ENCODE measurements at regions not wholly inside any gene's neighbourhood (a gene's known extent, or its start where the extent isn't known, plus 50 kb on each side); places are given as distances from the start of the nearest gene placed in this dataset.

DNA sequence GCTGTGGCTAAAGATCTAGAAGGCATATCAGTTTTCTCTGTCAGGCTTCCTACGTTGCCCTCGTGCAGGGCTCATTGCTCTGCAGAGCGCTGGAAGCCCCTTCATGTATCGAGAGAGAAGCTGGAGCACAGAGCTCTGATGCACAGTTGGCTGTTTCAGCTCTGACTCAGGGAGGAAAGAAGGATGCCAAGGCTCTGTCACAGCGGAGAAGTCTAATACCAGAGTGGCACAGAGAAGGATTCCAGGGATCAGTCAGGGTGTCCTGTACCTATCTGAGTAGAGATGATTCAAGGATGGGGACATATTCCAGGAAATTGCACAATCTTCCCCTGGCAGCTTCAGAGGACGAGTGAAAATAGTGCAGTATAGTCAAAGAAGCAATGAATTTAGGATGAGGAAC lies 179.2 kb upstream of the FMN2 start:
- Histone ChIP-seq H4K20me1 (ENCODE audit: insufficient read depth) (no peaks in the 10 kb centered on the region), H3K9me3 (ENCODE audit: low read depth) (no peaks in the 10 kb centered on the region), H3K36me3 (ENCODE audit: low read depth) (no peaks in the 10 kb centered on the region), H3K27ac (no peak overlapping the region), H2AFZ (no peak overlapping the region), H3K4me2 (ENCODE audit: unreplicated experiment) (peak overlapping the region; percentile 46), H3F3A (ENCODE audit: insufficient read depth) (peaks cover 28% of the 10 kb centered on the region), H3K4me3 (0 out of 2 replicates have a peak overlapping the region, but pooled peaks have one; percentile 25), H3K27me3 (replicated peaks; ENCODE audit: insufficient read depth) (peaks cover 19% of the 10 kb centered on the region), H3K79me2 (ENCODE audit: insufficient read depth) (no peaks in the 10 kb centered on the region), H3K4me1 (ENCODE audit: insufficient read depth) (peaks cover 21% of the 10 kb centered on the region), H3K9me2 (ENCODE audit: insufficient read depth) (no peaks in the 10 kb centered on the region), H3K9ac (no peak overlapping the region)
- TF ChIP-seq EZH2 (IDR thresholded peaks at IDR 0.05; ENCODE audit: insufficient read depth, poor library complexity, severe bottlenecking) (no peak), EZH2phosphoT487 (IDR thresholded peaks at IDR 0.05; ENCODE audit: insufficient read depth, low read depth) (no peak)
- 21 to 22% methylated on average over 6 of the region's 6 CpGs for WGBS, 2 experiments (ENCODE audit: low coverage in 1 of 2, low lambda C conversion rate in 2 of 2, missing lambda C conversion rate in 2 of 2)
- in situ Hi-C loops (cut with MboI), result no loop called here
- peak; percentile 79 for DNase-seq

DNA sequence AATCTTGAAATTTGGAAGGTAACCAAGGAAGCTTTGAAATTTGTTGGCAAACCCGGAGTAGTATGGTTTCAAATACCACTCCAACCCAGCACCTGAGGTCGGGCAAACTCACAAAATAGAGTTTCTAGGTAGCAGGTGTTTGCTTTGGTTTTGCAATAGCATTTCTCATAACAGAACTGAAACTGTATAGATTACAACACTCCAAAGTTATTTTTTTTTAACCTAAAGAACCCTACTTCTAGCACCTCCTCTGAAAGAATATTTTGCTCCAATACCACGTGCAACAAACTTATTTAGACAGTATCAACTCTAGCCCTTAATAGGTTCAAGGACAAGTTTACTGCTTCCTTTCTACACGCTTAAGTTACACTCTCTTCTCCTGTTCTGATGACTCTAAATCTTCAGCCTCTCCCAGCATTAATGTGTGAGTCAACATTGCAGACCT lies 178.5 kb upstream of the FMN2 start:
- in situ Hi-C loops (cut with MboI), result no loop called here
- Histone ChIP-seq H2AFZ (no peak overlapping the region), H3K79me2 (ENCODE audit: insufficient read depth) (no peaks in the 10 kb centered on the region), H3F3A (ENCODE audit: insufficient read depth) (peaks cover 28% of the 10 kb centered on the region), H3K27me3 (replicated peaks; ENCODE audit: insufficient read depth) (peaks cover 25% of the 10 kb centered on the region), H3K4me3 (no peak overlapping the region), H3K9me3 (ENCODE audit: low read depth) (no peaks in the 10 kb centered on the region), H3K9me2 (ENCODE audit: insufficient read depth) (no peaks in the 10 kb centered on the region), H3K27ac (no peak overlapping the region), H3K9ac (no peak overlapping the region), H4K20me1 (ENCODE audit: insufficient read depth) (no peaks in the 10 kb centered on the region), H3K4me1 (ENCODE audit: insufficient read depth) (peaks cover 21% of the 10 kb centered on the region), H3K36me3 (ENCODE audit: low read depth) (no peaks in the 10 kb centered on the region), H3K4me2 (ENCODE audit: unreplicated experiment) (no peak overlapping the region)
- TF ChIP-seq EZH2 (IDR thresholded peaks at IDR 0.05; ENCODE audit: insufficient read depth, poor library complexity, severe bottlenecking), result no peak
- no peak for TF ChIP-seq EZH2phosphoT487 (IDR thresholded peaks at IDR 0.05; ENCODE audit: insufficient read depth, low read depth)
- DNase-seq, result no peak
- 81 to 83% methylated on average over 4 of the region's 4 CpGs for WGBS, 2 experiments (ENCODE audit: low coverage in 1 of 2, low lambda C conversion rate in 2 of 2, missing lambda C conversion rate in 2 of 2)

DNA sequence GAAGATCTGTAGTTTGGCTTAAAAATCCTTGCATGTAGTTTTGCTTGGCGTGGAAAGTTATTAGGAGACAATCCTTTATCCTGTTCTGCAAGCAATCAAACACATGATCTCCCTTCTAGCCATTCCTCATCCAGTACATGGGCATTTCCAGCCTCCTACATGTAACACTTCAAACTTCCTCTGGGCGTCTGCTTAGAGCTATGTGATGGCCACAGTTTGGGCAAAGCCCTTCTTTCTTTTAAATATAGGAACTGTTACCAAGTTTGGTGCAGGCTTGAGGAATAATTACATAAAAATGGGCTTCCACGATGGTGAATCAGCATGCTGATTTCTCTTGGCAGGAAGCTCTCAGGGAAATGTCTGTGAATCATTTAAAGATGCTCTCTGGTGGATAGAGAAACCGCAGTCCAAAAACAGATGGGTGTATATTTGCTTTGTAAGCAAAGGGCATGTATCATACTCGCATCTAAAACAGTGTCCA lies 176.9 kb upstream of the FMN2 start:
- Histone ChIP-seq H3K79me2 (ENCODE audit: insufficient read depth) (no peaks in the 10 kb centered on the region), H3K27me3 (replicated peaks; ENCODE audit: insufficient read depth) (peaks cover 31% of the 10 kb centered on the region), H4K20me1 (ENCODE audit: insufficient read depth) (no peaks in the 10 kb centered on the region), H3K9me3 (ENCODE audit: low read depth) (no peaks in the 10 kb centered on the region), H3F3A (ENCODE audit: insufficient read depth) (peaks cover 28% of the 10 kb centered on the region), H3K9me2 (ENCODE audit: insufficient read depth) (no peaks in the 10 kb centered on the region), H3K4me3 (no peak overlapping the region), H3K4me1 (ENCODE audit: insufficient read depth) (peaks cover 21% of the 10 kb centered on the region), H3K4me2 (ENCODE audit: unreplicated experiment) (peak overlapping the region; percentile 33), H3K9ac (no peak overlapping the region), H2AFZ (no peak overlapping the region), H3K36me3 (ENCODE audit: low read depth) (no peaks in the 10 kb centered on the region), H3K27ac (no peak overlapping the region)
- in situ Hi-C loops (cut with MboI), result no loop called here
- WGBS, 2 experiments (ENCODE audit: low coverage in 1 of 2, low lambda C conversion rate in 2 of 2, missing lambda C conversion rate in 2 of 2), result 1 to 2% methylated on average over 5 of the region's 5 CpGs
- TF ChIP-seq EZH2phosphoT487 (IDR thresholded peaks at IDR 0.05; ENCODE audit: insufficient read depth, low read depth), result no peak
- no peak for TF ChIP-seq EZH2 (IDR thresholded peaks at IDR 0.05; ENCODE audit: insufficient read depth, poor library complexity, severe bottlenecking)
- DNase-seq, result peak; percentile 94

DNA sequence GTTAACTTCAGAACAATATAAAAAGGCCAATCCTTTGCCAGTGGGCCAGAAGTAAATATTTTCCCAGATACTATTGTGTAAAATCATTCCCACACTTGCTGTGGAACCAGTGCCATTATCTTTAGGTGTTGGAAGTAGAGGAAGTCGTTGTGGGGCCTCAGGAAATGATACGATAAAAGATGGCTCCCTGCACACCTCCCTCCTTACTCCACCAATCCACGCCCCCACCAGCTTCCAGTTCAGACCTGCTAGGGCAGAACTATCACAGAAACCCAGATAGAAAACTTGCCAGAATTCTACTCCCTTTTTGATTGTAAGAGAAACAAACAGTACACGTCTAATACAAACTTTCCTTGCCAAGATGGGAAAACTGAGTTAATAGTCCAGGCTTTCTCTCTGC lies 173.0 kb upstream of the FMN2 start:
- H3K9me2 ChIP-seq (ENCODE audit: insufficient read depth), result no peaks in the 10 kb centered on the region
- H3K4me2 ChIP-seq (ENCODE audit: unreplicated experiment), result no peak overlapping the region
- H3K27ac ChIP-seq, result no peak overlapping the region
- in situ Hi-C loops (cut with MboI), result no loop called here
- H3K79me2 ChIP-seq (ENCODE audit: insufficient read depth), result no peaks in the 10 kb centered on the region
- no peaks in the 10 kb centered on the region for H3K9me3 ChIP-seq (ENCODE audit: low read depth)
- no peak for DNase-seq
- no peaks in the 10 kb centered on the region for H4K20me1 ChIP-seq (ENCODE audit: insufficient read depth)
- WGBS, 2 experiments (ENCODE audit: low coverage in 1 of 2, low lambda C conversion rate in 2 of 2, missing lambda C conversion rate in 2 of 2), result 57 to 64% methylated on average over 4 of the region's 4 CpGs
- H3K4me3 ChIP-seq, result no peak overlapping the region
- peaks cover 11% of the 10 kb centered on the region for H3K4me1 ChIP-seq (ENCODE audit: insufficient read depth)
- H3K27me3 ChIP-seq (replicated peaks; ENCODE audit: insufficient read depth), result peaks cover 41% of the 10 kb centered on the region
- H3K36me3 ChIP-seq (ENCODE audit: low read depth), result no peaks in the 10 kb centered on the region
- H3K9ac ChIP-seq, result no peak overlapping the region
- H2AFZ ChIP-seq, result no peak overlapping the region
- TF ChIP-seq EZH2 (IDR thresholded peaks at IDR 0.05; ENCODE audit: insufficient read depth, poor library complexity, severe bottlenecking), result no peak
- TF ChIP-seq EZH2phosphoT487 (IDR thresholded peaks at IDR 0.05; ENCODE audit: insufficient read depth, low read depth), result no peak
- H3F3A ChIP-seq (ENCODE audit: insufficient read depth), result peaks cover 13% of the 10 kb centered on the region

DNA sequence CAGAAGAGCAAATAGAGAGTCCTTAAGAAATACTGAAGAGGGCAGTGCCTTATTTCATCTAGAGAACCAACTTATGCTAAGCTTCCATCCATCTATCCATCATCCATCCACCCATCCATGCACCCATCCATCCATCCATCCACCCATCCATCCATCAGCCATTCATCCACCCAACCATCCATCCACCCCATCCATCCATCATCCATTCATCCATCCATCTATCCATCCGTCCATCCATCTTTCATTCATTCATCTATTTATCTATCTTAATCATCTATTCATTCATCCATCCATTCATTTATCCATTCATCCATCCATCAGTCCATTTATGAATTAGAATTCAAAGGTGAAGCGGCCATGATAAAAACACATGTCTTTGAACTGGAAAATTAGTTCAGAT lies 171.5 kb upstream of the FMN2 start:
- Histone ChIP-seq H3K27ac (no peak overlapping the region), H3K36me3 (ENCODE audit: low read depth) (no peaks in the 10 kb centered on the region), H3K79me2 (ENCODE audit: insufficient read depth) (no peaks in the 10 kb centered on the region), H3K4me1 (ENCODE audit: insufficient read depth) (peaks cover 2% of the 10 kb centered on the region; the same call in 1 of the 2 replicates), H4K20me1 (ENCODE audit: insufficient read depth) (no peaks in the 10 kb centered on the region), H3K4me2 (ENCODE audit: unreplicated experiment) (no peak overlapping the region), H2AFZ (no peak overlapping the region), H3K9ac (no peak overlapping the region), H3K9me3 (ENCODE audit: low read depth) (no peaks in the 10 kb centered on the region), H3K4me3 (no peak overlapping the region), H3K9me2 (ENCODE audit: insufficient read depth) (no peaks in the 10 kb centered on the region), H3F3A (ENCODE audit: insufficient read depth) (peaks cover 3% of the 10 kb centered on the region), H3K27me3 (replicated peaks; ENCODE audit: insufficient read depth) (peaks cover 41% of the 10 kb centered on the region)
- TF ChIP-seq EZH2 (IDR thresholded peaks at IDR 0.05; ENCODE audit: insufficient read depth, poor library complexity, severe bottlenecking) (no peak), EZH2phosphoT487 (IDR thresholded peaks at IDR 0.05; ENCODE audit: insufficient read depth, low read depth) (no peak)
- WGBS, 2 experiments (ENCODE audit: low coverage in 1 of 2, low lambda C conversion rate in 2 of 2, missing lambda C conversion rate in 2 of 2), result 33 to 36% methylated on average over 2 of the region's 2 CpGs
- in situ Hi-C loops (cut with MboI), result no loop called here
- no peak for DNase-seq

All from GM23248 (cell line).